ENCODE measurements at regions not wholly inside any gene's neighbourhood (a gene's known extent, or its start where the extent isn't known, plus 50 kb on each side); places are given as distances from the start of the nearest gene placed in this dataset.

DNA sequence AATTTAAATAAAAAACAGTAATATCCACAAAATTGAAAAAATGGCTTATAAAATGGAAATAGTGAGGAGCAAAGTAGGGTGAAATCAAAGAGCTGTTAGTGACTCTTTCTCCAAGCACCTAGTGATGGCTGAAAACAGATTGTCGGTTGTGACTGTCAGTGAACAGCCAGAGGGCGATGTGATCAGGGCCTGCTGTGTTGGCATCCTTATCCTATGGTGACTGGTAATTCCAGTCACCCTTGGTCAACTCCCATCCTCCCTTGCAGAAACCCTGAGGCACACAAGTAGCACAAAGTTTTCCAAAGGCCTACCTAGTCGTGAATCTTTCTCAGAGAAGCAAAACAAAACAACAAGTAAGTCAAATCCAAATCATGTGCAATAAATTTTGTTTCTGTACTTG, 599.8 kb upstream of the CXADR start:
- TF ChIP-seq, protein P1, sequence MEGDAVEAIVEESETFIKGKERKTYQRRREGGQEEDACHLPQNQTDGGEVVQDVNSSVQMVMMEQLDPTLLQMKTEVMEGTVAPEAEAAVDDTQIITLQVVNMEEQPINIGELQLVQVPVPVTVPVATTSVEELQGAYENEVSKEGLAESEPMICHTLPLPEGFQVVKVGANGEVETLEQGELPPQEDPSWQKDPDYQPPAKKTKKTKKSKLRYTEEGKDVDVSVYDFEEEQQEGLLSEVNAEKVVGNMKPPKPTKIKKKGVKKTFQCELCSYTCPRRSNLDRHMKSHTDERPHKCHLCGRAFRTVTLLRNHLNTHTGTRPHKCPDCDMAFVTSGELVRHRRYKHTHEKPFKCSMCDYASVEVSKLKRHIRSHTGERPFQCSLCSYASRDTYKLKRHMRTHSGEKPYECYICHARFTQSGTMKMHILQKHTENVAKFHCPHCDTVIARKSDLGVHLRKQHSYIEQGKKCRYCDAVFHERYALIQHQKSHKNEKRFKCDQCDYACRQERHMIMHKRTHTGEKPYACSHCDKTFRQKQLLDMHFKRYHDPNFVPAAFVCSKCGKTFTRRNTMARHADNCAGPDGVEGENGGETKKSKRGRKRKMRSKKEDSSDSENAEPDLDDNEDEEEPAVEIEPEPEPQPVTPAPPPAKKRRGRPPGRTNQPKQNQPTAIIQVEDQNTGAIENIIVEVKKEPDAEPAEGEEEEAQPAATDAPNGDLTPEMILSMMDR (IDR thresholded peaks at IDR 0.05; ENCODE audit: extremely low read depth, missing control alignments) = no peak
- DNase-seq (ENCODE audit: low spot score) = no peak

DNA sequence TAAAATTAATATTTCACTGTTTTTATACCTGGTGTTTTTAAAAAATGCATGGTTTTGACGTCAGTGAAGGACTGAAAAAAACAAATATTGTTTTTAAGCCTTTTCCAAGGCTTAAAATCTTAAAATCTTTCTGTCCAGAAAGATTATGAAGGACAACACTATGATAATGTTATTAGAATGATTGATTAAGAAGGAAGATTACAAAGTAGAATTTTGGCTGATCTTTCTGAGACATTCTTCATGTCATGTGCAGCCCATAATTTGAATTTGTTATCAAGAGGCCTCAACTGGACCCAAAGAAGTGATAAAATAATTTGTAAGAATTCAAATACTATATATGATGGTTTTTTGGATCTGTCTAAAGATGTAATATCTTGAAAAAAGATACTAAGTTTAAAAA, 584.4 kb upstream of the CXADR start:
- no peak for DNase-seq (ENCODE audit: low spot score)
- TF ChIP-seq, protein P1 (IDR thresholded peaks at IDR 0.05; ENCODE audit: extremely low read depth, missing control alignments) = no peak

DNA sequence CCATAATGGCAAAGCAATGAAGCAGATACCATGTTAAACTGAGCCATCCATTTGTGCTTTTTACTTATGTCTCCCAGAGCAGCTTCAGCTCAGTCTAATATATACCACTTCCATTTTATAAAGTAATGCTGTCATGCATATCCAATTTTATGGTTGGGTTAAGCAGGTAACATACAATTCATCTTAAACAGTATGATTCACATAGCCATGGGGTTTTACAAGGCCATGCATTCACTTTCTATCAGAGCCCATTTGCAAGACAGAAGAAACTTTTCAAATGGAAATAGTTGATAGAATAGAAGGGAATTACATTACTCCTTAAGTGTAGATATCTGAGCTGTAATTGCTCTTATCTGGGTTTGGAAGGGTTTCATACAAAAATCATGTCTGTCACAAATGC, 580.5 kb upstream of the CXADR start:
- TF ChIP-seq, protein P1 (IDR thresholded peaks at IDR 0.05; ENCODE audit: extremely low read depth, missing control alignments) = no peak
- no peak for DNase-seq (ENCODE audit: low spot score)

DNA sequence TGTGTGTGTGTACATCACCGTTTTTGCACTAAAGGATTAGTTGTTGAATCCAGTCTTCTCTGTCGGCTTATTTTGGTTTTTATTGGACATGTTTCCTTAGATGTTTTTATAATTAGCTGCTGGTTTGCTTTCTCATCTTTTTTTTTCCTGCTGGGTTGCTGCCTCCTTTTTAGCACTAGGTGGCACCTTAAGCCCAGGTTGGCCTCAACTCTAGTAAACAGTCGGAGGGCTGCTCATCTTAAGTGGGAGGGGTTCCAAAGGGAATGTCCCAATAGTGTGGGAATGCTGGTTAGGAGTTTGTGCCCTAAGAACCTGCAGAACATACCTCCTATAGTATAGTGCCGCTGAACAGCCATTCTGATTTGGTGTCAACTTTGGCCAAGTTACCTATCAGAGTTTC, 570.1 kb upstream of the CXADR start:
- TF ChIP-seq, protein P1 (IDR thresholded peaks at IDR 0.05; ENCODE audit: extremely low read depth, missing control alignments) = no peak
- no peak for DNase-seq (ENCODE audit: low spot score)

DNA sequence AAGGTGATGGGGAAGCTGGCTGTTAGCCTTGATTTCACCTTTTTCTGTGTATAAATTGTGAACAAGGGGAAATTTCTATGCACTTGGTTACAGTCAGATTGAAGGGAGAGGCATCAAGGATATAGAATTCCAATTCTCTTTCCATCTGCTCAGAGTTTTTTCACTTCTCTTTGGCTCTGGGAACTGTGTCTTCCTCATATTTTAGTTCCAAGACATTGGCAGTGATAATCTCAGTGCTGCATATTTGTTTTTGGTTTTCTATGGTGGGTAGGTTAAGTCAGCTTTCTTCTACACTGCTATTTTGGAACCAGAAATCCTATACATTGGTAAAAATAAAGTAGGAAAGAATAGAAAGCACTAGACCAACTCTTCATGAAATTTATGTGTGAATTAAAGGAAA, 569.6 kb upstream of the CXADR start:
- no peak for DNase-seq (ENCODE audit: low spot score)
- TF ChIP-seq, protein P1 (IDR thresholded peaks at IDR 0.05; ENCODE audit: extremely low read depth, missing control alignments) = no peak

DNA sequence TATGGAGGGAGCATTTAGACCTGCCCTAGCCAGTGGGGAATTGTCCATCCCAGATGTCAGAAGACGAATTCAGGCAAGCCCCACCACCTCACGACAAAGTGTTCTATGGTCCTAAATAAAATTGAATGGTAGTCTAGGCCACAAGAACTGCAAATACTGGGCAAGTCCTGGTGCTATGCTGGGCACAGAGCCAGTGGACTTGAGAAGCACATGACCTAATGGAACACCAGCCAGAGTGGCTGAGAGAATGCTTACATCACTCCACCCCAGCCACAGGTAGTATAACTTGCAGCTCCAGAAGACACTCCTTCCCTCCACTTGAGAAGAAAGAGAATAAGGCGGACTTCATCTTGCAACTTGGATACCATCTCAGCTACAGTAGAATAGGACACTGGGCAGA, 567.3 kb upstream of the CXADR start:
- TF ChIP-seq, protein P1 (IDR thresholded peaks at IDR 0.05; ENCODE audit: extremely low read depth, missing control alignments) = no peak

DNA sequence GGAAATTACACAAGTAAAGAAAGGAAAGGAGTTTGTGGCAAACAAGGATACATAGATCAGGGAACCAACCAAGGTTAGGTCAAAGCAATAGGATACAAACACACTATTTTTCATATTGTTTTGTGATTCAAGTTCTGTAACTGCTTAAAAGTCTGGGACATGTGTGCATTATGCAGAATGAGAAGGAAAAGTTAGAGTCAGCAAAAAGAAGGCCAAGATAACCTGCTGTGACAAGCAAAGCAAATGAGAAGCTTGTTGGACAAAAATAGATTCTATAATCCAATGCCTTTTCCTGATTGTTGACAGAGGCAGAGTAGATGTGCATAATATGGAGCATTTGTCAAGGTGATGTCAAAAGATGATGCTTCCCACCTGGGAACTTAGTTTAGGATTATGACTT, 556.0 kb upstream of the CXADR start:
- TF ChIP-seq, protein P1 (IDR thresholded peaks at IDR 0.05; ENCODE audit: extremely low read depth, missing control alignments) = no peak
- no peak for DNase-seq (ENCODE audit: low spot score)

More for the DNA sequence above, 567.3 kb upstream of the CXADR start:
- DNase-seq (ENCODE audit: low spot score) = no peak

Data from GM20000 (cell line).